Fibroblast of mammary gland (primary cell): ENCODE measurements at regions not wholly inside any gene's neighbourhood (a gene's known extent, or its start where the extent isn't known, plus 50 kb on each side); places are given as distances from the start of the nearest gene placed in this dataset.

Experiments used
- DNase-seq: peaks from one replicate; pipeline ENCODE4 v3.0.0-alpha.2; 2010; ENCODE audit warnings: low read depth
- H3K4me3 ChIP-seq: 2 replicates; pipeline ENCODE4 v1.5.1; 2011; ENCODE audit warnings: low read depth, mild to moderate bottlenecking, low read length, moderate library complexity; ENCODE audit not compliant: control insufficient read depth
- TF ChIP-seq, protein P1 (sequence below): conservative IDR thresholded peaks from 2 replicates; pipeline ENCODE4 v1.5.1; 2011; ENCODE audit warnings: low read depth, low read length, inconsistent platforms; ENCODE audit not compliant: control insufficient read depth, insufficient read depth

DNA sequence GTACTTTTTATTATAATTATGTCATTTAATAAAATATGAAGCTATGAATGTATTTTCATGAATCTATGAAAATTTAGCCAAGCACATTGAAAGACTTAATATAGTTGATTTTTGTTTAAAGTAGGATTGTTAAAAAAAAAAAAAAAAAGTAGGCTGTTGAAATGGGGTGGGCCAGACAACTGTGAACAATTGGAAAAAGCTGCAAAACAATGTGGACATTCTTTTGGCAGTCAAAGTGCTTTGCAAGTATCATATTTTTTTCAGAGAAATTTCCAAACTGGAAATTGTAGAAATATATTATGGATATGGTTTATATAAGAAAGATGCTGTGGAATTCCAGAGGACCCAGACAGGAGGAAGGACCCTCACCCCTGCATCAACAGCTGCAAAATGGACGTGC lies 82.1 kb downstream of the ETAA1 start:
- DNase-seq: no peak
- no peak overlapping the region for H3K4me3 ChIP-seq
- TF ChIP-seq, protein P1, sequence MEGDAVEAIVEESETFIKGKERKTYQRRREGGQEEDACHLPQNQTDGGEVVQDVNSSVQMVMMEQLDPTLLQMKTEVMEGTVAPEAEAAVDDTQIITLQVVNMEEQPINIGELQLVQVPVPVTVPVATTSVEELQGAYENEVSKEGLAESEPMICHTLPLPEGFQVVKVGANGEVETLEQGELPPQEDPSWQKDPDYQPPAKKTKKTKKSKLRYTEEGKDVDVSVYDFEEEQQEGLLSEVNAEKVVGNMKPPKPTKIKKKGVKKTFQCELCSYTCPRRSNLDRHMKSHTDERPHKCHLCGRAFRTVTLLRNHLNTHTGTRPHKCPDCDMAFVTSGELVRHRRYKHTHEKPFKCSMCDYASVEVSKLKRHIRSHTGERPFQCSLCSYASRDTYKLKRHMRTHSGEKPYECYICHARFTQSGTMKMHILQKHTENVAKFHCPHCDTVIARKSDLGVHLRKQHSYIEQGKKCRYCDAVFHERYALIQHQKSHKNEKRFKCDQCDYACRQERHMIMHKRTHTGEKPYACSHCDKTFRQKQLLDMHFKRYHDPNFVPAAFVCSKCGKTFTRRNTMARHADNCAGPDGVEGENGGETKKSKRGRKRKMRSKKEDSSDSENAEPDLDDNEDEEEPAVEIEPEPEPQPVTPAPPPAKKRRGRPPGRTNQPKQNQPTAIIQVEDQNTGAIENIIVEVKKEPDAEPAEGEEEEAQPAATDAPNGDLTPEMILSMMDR: no peak

DNA sequence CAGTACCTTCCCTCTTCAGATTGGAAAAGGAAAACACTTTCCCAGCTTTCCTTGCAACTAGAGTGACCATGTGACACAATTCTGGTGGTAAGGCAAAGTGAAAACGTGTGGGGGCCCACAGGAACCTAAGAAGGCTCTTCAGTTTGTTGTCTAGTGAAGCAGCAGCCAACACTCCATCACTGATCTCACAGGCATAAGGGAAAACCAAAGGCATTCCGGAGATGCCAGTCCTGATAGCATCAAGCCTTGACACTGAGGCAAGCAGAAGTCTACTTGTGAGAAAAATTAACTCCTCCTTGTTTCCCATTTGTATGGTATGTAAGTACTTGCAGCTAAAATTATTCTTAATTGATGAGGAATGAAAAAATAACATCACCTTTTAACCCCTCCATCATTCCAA lies 88.3 kb downstream of the ETAA1 start:
- H3K4me3 ChIP-seq: no peak overlapping the region
- no peak for DNase-seq
- TF ChIP-seq, protein P1: no peak

GRCh38 chr2:67486041-67486796 lies 89.1 kb downstream of the ETAA1 start:
- TF ChIP-seq, protein P1: no peak
- DNase-seq: peak; percentile 46
- H3K4me3 ChIP-seq: no peak overlapping the region

GRCh38 chr2:67487993-67488392 lies 90.9 kb downstream of the ETAA1 start:
- no peak for DNase-seq
- TF ChIP-seq, protein P1: no peak
- no peak overlapping the region for H3K4me3 ChIP-seq

- no peak overlapping the region for H3K4me3 ChIP-seq
- no peak for DNase-seq
- TF ChIP-seq, protein P1: no peak
Observed at GRCh38 chr2:67489396-67489795, 92.3 kb downstream of the ETAA1 start.

DNA sequence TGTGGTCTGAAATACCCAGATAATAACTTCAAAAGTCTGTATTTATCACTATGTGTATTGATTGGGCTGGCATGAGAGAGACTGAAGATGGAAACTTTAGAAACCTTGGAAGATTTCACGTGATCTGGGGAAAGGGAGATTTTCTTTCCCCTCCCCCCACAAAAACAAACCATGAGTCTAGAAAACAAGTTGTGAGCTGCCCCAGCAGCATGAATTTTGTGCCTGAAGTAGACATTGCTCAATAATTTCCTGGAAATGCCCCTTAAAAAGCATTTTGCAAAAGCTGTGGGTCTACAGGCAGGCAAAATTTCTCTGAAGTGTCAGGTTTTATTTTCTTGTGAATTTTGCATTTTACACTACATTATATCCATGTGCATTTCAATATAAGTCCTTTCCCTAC lies 101.8 kb downstream of the ETAA1 start:
- H3K4me3 ChIP-seq: no peak overlapping the region
- DNase-seq: no peak
- TF ChIP-seq, protein P1: no peak
